Activated B cell treated with CpG ODN at 0.5 μM for 24 hours (primary cell): ENCODE measurements at regions not wholly inside any gene's neighbourhood (a gene's known extent, or its start where the extent isn't known, plus 50 kb on each side); places are given as distances from the start of the nearest gene placed in this dataset.

Experiments
- ATAC-seq: fragments of 200-7000 bp; cut with Tn5 transposase; one replicate; pipeline ENCODE4 v1.10.0; 2021; ENCODE audit warnings: low read depth, mild to moderate bottlenecking, moderate library complexity
- CTCF ChIA-PET: fragments of 350-600 bp; sonication (Branson Sonifier 250); formaldehyde crosslinking; loops from one replicate; lab custom pipeline; 2021; ENCODE audit warnings: antibody characterized with exemption; lab: Charles Lee
- POLR2A ChIA-PET: fragments of 350-600 bp; sonication (Branson Sonifier 250); formaldehyde crosslinking; loops from one replicate; lab custom pipeline; 2021; ENCODE audit warnings: antibody characterized with exemption; lab: Charles Lee
- DNase-seq: peaks from one replicate; pipeline ENCODE4 v3.0.0; 2022
- H3K27ac Mint-ChIP-seq: one replicate; pipeline ENCODE4 v1.8.0; 2020; ENCODE audit warnings: mixed read lengths
- H3K27me3 Mint-ChIP-seq: one replicate; pipeline ENCODE4 v1.8.0; 2021; ENCODE audit warnings: mixed read lengths
- H3K36me3 Mint-ChIP-seq: one replicate; pipeline ENCODE4 v1.8.0; 2021; ENCODE audit warnings: low read depth, mixed read lengths
- H3K4me1 Mint-ChIP-seq: one replicate; pipeline ENCODE4 v1.8.0; 2021; ENCODE audit warnings: mixed read lengths
- H3K4me3 Mint-ChIP-seq: one replicate; pipeline ENCODE4 v1.8.0; 2020; ENCODE audit warnings: mild to moderate bottlenecking, mixed read lengths
- H3K9me3 Mint-ChIP-seq: one replicate; pipeline ENCODE4 v1.8.0; 2020; ENCODE audit warnings: mixed read lengths
- intact Hi-C: fragments of 100-400 bp; cut with micrococcal nuclease; formaldehyde crosslinking; loops from one replicate; pipeline ENCODE4 v1.15.1; 2024
- TF ChIP-seq, protein P1 (sequence below): fragments of 200-600 bp; IDR thresholded peaks from one replicate; pipeline ENCODE4 v1.8.0; 2022; ENCODE audit warnings: antibody characterized with exemption, mild to moderate bottlenecking

DNA sequence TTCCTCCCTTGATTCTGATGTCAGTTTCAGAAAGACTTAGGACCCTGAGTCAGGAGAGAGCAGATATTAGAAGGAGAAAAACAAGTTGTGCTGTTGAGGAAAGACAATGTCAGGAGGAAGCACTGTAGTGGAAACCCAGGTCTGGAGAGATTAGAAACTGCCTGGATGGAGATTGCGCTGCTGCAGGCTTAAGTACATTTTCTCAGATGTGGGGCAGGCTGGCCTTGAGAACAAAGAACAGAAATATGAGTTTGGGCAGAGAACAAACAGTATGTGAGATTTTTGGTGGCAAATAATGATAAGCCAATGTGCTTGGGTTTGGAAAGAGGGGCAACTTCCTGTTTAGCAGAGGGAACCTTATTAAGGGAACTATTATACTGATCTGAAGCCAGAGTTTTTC, 74.3 kb upstream of the PRMT8 start:
- TF ChIP-seq, protein P1, sequence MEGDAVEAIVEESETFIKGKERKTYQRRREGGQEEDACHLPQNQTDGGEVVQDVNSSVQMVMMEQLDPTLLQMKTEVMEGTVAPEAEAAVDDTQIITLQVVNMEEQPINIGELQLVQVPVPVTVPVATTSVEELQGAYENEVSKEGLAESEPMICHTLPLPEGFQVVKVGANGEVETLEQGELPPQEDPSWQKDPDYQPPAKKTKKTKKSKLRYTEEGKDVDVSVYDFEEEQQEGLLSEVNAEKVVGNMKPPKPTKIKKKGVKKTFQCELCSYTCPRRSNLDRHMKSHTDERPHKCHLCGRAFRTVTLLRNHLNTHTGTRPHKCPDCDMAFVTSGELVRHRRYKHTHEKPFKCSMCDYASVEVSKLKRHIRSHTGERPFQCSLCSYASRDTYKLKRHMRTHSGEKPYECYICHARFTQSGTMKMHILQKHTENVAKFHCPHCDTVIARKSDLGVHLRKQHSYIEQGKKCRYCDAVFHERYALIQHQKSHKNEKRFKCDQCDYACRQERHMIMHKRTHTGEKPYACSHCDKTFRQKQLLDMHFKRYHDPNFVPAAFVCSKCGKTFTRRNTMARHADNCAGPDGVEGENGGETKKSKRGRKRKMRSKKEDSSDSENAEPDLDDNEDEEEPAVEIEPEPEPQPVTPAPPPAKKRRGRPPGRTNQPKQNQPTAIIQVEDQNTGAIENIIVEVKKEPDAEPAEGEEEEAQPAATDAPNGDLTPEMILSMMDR = no peak
- no peak for DNase-seq
- H3K36me3 Mint-ChIP-seq = no peaks in the 10 kb centered on the region
- CTCF ChIA-PET = no interaction called here
- no peak overlapping the region for H3K27ac Mint-ChIP-seq
- no peaks in the 10 kb centered on the region for H3K9me3 Mint-ChIP-seq
- POLR2A ChIA-PET = no interaction called here
- ATAC-seq = no peak
- intact Hi-C loops = no loop called here
- no peak overlapping the region for H3K4me3 Mint-ChIP-seq
- H3K27me3 Mint-ChIP-seq = peaks cover 20% of the 10 kb centered on the region
- no peaks in the 10 kb centered on the region for H3K4me1 Mint-ChIP-seq

DNA sequence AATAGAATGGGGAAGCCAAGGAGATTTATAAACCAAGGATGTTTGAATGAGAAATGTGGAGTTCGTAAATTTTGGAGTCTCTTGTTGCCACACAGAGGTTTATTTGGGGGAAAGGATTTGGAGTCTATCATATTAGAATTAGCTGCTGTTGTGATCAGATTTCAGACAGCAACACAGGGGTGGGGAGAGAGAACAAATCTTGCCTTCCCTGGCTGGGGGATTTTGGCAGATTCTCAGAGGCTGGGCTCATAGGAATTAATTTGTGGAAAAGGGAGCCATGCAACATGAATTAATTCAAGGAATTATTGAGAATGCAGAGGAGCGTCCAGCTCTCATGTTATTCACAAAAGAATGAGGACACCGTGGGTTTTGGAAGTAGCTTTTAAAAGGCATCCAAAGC, 73.9 kb upstream of the PRMT8 start:
- no peak overlapping the region for H3K4me3 Mint-ChIP-seq
- peaks cover 20% of the 10 kb centered on the region for H3K27me3 Mint-ChIP-seq
- intact Hi-C loops = no loop called here
- no peak for ATAC-seq
- DNase-seq = no peak
- no peaks in the 10 kb centered on the region for H3K4me1 Mint-ChIP-seq
- ChIA-PET POLR2A (no interaction called here), CTCF (no interaction called here)
- no peak overlapping the region for H3K27ac Mint-ChIP-seq
- no peaks in the 10 kb centered on the region for H3K9me3 Mint-ChIP-seq
- TF ChIP-seq, protein P1 = no peak
- H3K36me3 Mint-ChIP-seq = no peaks in the 10 kb centered on the region

DNA sequence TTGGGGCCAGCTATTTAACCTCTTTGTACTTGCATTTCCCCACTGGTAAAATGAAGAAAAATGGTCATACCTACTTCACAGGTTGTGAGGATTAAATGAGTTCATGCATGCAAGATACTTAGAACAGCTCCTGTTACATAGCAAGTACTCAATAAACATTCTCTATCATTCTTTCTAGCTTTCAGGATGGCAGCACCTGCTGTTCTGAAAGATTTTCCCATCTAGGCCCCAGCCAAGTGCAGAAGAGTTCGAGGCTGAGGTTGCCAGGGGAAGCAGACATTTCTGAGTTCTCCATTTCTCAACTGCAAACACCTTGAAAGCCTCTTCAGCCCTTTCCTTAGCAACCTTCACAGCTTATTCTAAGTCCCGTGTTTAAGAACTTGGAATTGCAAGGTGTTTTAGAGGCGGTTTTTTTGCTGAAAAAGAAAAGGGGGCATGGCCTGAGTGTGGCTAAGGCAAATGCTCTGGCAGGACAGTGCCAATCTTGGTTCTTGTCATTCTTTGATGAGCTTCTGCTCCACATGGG, 73.0 kb upstream of the PRMT8 start:
- TF ChIP-seq, protein P1 = no peak
- intact Hi-C loops = no loop called here
- ChIA-PET POLR2A (no interaction called here), CTCF (no interaction called here)
- Mint-ChIP-seq H3K27me3 (peaks cover 20% of the 10 kb centered on the region), H3K4me3 (no peak overlapping the region), H3K4me1 (no peaks in the 10 kb centered on the region), H3K9me3 (no peaks in the 10 kb centered on the region), H3K36me3 (no peaks in the 10 kb centered on the region), H3K27ac (no peak overlapping the region)
- ATAC-seq (no peak), DNase-seq (no peak)

DNA sequence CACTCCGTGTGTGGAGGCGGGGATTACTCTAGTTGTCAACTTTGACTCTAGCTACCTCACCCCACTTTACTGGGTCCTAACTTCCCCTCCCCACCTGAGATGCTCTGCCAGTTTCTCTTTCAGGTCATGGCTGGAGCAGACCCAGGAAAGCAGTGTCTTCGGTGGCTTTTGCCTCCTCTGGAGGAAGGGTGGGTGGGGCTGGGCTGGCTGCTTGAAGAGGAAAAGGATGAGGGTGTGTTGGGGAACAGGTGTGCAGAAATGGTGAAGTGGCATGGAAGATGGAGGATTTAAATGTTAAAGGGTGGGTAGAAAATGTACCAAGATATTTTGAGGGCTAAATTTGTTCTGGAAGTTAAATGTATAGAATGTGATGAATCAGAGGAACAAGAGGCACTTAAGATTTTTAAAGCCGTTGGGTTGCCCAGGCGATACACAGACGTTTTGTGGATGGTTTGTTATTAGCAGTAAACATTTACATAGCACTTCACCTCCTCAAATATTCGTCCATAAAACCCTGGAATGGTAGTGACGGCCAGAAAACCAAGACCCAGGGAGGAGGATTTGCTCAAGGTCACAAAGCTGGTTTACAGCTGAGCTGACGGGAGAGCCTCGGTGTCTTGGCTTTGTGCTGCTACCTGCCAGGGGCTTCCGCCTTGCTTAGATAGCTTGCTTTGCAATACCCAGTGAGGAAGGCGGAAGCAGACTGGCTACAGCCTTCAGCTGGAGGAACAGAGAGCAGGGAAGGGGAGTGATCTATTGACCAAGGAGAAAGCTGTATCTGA, 72.2 kb upstream of the PRMT8 start:
- DNase-seq (no peak), ATAC-seq (no peak)
- H3K27me3 Mint-ChIP-seq = peaks cover 20% of the 10 kb centered on the region
- H3K36me3 Mint-ChIP-seq = no peaks in the 10 kb centered on the region
- no peaks in the 10 kb centered on the region for H3K9me3 Mint-ChIP-seq
- H3K4me1 Mint-ChIP-seq = no peaks in the 10 kb centered on the region
- no peak overlapping the region for H3K27ac Mint-ChIP-seq
- POLR2A ChIA-PET = no interaction called here
- intact Hi-C loops = no loop called here
- H3K4me3 Mint-ChIP-seq = no peak overlapping the region
- CTCF ChIA-PET = no interaction called here
- TF ChIP-seq, protein P1 = no peak

DNA sequence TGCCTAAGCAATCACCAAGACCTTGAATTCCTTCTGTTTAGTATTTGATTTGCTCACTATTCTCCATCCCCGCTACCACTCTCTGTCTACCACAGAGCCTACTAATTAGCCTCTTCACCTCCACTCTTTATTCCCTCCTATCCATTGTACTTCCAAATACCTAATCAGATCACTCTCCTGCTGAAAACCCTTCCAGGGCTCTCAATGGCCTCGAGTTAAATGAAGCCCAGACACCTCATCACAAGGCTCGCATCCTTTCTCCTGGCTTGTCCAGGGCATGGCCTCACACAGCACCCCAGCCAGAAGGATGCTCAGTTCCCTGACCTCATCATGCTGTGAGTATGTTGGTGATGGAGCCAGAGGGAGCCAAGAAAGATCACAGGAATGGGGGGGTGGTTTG, 71.4 kb upstream of the PRMT8 start:
- ChIA-PET POLR2A (no interaction called here), CTCF (no interaction called here)
- H3K27ac Mint-ChIP-seq = no peak overlapping the region
- H3K36me3 Mint-ChIP-seq = no peaks in the 10 kb centered on the region
- no peak overlapping the region for H3K4me3 Mint-ChIP-seq
- H3K27me3 Mint-ChIP-seq = peaks cover 18% of the 10 kb centered on the region
- intact Hi-C loops = no loop called here
- TF ChIP-seq, protein P1 = no peak
- no peaks in the 10 kb centered on the region for H3K9me3 Mint-ChIP-seq
- ATAC-seq (no peak), DNase-seq (no peak)
- no peaks in the 10 kb centered on the region for H3K4me1 Mint-ChIP-seq
